ENCODE measurements at regions not wholly inside any gene's neighbourhood (a gene's known extent, or its start where the extent isn't known, plus 50 kb on each side); places are given as distances from the start of the nearest gene placed in this dataset.

GRCh38 chr20:63114693-63115311, 101.1 kb downstream of the YTHDF1 start:
- TF ChIP-seq POLR2AphosphoS5 (IDR thresholded peaks at IDR 0.05; ENCODE audit: borderline replicate concordance, low read depth, low read length) (no peak), EZH2 (IDR thresholded peaks at IDR 0.05) (no peak)

Data from SK-N-MC (cell line).